OCI-M1 (cell line): ENCODE measurements at regions not wholly inside any gene's neighbourhood (a gene's known extent, or its start where the extent isn't known, plus 50 kb on each side); places are given as distances from the start of the nearest gene placed in this dataset.
"Not testable (repeated sequence)": the region's sequence is repeated elsewhere in the genome, so short reads cannot be mapped to it uniquely, and the experiment has no call there.

ENCODE experiments used
- DNase-seq: peaks from one replicate; lab custom pipeline; 2025; lab: John Stamatoyannopoulos, UW

DNA sequence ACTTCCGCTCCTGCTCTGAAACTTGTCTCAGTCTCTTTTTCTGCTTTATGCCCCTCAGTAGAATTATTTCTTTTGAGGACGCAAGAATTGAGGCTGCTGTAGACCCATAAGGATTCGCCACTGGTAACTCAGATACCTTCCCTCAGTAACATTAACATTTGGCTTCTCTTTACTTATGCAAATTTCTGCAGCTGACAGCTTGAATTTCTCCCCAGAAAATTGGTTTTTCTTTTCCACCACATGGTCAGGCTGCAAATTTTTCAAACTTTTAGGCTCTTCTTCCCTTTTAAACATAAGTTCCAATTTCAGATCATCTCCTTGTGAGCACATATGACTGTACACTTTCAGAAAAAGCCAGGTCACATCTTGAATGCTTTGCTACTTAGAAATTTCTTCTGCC lies 839.3 kb upstream of the GRIA3 start:
- no peak for DNase-seq

DNA sequence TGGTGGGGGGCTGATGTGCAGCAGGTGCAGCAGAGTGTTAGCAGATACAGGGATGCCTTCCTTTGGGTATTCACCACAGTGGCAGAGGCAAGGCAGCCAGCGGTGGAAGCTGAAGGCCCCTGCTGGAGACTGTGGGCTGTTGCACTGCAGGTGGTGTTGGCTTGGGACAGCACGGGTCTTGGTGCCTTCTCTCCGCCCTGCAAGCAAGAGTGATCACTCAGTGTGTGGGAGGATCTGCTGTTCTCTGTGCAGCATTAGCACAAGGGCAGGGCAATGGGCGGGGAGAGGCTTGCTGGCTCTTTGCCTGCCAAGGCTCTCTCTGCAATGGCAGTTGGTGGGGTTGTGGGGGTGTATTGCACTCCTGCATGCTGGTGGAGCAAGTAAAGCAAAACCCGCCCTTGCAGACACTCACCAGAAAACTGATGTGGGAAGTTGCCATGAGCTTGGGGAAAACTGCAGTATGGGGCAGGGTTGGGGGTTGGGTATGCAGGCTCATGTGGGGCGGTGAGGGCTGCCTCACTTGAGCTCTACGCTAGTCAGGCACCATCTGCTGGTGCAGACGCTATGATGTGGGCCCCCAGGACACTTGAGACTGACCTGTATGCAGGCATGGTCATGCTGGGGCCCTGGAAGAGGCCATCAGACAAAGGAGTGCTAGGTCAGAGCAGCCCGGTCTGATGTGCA lies 820.8 kb upstream of the GRIA3 start:
- peak; percentile 2 for DNase-seq

DNA sequence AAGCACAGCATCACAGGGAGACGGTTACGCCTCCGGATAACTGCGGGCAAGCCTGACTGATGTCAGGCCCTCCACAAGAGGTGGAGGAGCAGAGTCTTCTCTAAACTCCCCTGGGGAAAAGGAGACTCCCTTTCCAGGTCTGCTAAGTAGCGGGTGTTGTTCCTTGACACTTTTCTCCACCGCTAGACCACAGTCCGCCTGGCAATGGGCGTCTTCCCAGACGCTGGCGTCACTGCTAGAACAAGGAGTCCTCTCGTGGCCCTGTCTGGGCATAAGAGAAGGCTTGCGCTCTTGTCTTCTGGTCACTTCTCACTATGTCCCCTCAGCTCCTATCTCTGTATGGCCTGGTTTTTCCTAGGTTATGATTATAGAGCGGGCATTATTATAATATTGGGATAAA lies 808.5 kb upstream of the GRIA3 start:
- not testable (repeated sequence) for DNase-seq

DNA sequence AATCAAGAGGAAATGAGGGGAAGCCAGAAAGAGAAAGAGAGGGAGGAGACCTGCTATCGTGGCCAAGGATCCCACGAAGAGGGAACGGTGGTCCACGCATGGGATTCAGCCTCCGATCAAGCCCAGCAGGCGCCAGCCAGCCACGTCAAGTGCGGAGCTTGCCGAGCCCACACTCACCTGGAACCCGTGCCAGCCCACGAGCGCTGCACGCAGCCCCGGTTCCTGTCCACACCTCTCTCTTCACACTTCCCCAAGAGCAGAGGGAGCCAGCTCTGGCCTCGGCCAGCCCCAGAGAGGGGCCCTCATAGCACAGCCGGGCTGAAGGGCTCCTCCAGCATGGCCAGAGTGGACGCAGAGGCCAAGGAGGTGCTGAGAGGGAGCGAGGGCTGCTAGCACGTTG lies 795.1 kb upstream of the GRIA3 start:
- no peak for DNase-seq

DNA sequence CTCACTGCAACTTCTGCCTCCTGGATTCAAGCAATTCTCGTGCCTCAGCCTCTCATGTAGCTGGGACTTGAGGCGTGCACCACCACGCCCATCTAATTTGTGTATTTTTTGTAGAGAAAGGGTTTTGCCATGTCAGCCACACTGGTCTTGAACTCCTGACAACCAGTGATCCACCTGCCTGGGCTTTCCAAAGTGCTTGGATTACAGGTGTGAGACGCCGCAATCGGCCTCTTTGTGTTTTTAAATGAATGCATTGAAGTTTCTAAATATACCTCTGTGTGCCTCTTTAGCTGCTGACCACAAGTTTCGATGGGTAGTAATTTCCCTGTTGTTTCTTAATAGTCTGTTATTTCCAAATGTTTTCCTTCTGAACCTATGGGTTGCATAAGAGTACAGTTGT lies 765.3 kb upstream of the GRIA3 start:
- no peak for DNase-seq

DNA sequence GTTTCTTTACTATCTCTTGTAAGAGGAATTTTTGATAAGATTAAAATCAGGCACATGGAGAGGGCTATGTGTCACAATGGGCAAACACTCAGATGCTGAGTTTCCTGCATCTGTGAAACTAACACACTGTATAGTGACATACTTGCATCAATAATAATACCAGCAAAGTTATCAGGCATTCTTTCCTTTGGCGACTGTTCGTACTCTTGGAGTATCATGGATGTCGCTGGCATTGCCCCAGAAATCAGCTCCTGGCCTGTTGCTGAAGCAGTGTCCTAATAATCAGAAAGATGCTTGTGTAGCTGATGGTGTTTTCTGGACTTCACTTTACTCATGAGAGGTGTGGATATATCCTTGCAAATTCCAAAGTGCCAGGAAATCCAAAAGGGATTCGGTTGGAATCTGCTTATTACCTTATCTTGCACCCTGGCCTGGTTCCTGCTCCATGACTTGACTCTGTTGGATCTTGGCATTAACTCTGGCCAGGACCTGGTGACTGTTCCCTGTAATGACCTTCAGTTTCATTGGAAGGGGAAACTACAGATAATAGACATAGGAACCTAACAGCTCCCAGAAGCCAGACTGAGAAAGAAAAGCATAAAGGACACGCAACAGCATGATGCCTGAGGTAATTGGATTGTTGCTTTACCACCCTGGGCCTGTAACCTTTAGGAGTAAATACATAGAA lies 762.5 kb upstream of the GRIA3 start:
- DNase-seq = no peak

DNA sequence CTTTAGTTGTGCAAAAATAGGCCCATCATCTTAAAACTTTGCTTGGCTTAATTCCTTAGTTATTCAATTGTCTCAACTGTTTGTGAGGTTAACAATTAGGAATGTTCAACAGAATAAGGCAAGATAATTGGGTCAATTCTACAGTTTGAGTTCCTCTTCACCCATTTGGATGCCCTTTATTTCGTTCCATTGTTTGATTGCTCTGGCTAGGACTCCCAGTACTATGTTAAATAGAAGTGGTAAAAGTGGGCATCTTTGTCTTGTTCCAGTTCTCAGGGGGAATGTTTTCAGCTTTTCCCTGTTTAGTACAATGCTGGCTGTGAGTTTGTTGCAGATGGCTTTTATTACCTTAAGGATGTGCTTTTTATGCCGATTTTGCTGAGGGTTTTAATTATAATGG lies 761.5 kb upstream of the GRIA3 start:
- no peak for DNase-seq

DNA sequence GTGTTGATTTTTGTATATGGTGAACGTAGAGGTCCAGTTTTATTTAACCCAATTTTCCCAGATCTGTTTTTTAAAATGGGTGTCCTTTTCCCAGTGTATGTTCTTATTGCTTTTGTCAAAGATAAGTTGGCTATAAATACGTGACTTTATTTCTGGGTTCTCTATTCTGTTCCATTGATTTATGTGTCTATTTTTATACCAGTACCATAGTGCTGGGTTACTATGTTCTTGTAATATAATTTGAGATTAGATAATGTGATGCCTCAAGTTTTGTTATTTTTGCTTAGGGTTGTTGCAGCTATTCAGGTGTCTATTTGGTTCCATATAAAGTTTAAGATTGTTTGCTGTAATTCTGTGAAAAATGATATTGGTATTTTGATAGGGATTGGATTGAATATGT lies 749.1 kb upstream of the GRIA3 start:
- no peak for DNase-seq

DNA sequence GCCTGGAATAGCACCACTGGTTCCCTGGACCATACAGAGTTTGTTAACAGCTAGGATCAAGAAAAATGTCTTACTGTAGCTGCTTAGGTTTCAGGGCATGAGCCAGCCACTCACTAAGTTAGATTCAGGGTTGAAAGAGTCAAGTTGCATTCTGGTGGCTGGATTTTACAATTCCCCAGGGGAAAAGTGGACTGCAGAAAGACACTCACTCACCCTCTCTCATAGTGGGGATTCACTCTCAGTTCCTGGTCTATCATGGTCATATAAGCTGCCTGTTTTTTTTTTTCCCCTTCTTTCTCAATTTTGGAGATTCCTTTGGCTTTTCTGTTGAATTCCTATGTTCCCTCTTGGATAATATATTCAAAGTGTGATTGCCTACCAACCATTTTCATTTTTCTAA lies 744.2 kb upstream of the GRIA3 start:
- DNase-seq = no peak

DNA sequence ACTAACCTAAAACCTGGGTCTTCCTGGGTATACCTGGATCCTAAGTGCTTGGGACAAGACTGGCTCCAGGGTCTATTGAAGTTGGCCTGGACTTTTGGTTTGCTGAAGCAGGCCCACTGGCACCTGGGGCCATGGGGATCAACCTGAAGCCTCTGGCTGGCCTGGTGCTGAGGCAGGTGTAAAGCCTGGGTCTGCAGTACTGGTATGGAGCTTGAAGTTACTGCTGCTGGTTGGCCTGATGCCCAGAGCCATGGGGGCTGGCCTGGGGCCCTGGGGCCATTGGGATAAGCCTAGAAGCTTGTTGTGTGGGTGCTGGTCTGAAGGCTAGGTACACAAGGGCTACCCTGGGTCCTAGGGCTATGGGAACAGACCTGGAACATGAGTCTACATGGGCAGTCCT lies 743.2 kb upstream of the GRIA3 start:
- no peak for DNase-seq

DNA sequence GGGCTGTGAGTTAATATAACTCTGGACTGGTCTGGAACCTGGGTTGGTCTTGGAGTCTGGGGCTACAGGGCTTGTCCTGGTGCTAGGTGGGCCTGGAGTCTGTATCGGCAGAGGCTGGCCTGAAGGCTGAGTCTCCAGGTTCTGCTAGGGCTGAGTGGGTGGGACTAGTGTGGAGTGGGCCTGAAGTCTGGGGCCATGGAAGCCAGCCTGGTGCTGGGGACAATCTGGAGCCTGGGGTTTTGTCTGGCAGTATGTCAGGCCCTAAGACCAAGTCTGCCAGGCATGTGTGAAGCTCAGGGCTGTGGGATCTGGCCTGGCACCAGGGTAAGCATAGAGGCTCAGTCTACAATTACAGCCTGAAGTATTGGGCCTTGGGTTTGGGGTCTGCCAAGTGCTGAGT lies 742.6 kb upstream of the GRIA3 start:
- no peak for DNase-seq

DNA sequence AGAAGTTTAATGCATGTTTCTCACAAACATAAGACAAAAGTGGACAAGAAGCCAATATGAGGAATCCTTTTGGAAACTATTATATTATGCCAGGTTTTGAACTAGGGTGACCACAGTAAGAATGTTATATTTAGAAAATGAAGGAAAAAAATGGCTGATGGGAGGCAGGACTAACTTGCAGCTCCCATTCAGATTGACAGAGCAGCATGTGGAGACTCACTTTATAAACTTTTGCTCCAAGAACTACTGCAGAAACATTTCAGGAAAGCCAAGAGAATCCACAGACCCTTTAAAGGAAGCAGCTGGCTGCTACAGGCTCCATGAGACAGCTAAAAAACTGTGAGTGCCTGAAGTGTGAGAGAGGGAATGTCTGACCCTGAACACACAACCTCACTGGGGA lies 738.6 kb upstream of the GRIA3 start:
- no peak for DNase-seq

DNA sequence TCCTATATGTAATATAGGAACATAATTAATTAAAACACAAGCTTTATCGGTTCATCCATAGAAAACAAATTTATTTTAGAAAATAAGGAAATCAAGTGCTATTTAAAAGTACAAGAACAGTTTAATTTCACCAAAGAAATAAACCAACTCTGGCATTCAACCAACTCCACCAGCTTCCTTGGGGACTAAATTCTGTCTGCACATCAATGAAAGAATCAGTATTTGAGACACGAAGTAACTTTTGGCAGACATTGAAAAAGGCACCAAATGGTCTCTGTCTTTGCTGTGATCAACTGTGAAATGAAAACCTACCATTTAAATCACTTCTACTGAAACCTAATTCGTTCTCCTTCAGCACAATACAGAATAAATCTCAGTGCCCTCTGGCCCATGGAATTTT lies 719.7 kb upstream of the GRIA3 start:
- DNase-seq = no peak

DNA sequence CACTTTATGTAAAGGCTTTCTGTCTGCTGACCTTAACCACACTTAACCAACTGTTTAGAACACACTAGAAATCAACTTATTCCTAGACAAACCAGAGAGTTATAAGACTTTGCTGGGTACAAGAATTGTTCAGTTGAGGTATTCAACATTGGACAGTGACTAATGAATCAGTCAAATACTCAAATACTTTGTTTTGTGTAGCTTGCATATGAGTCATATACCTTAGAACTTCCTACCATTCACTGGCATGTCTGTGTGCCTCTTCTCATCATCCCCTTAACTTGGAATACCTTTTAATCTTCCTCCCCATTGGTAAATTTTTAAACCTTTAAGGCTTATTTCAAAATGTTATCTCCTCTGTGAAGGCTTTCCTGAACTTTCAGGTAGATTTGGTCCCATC lies 708.8 kb upstream of the GRIA3 start:
- no peak for DNase-seq

DNA sequence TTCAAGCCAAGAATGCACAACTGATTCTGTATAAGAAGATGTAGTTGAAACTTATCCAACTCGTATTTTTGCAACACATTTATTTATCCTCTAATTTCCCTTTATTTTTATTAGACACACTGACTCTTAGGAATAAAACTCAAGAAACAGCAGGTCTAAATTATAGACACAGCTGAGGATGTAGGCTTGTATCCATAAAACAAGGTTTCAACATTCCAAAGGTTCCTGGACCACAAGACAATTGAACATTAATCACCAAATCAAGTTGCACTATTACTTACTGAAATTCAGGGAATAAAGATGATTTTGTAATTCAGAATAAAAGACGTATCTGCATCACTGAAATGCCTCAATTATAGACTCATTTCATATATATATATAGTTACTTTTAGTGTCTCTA lies 683.5 kb upstream of the GRIA3 start:
- no peak for DNase-seq

DNA sequence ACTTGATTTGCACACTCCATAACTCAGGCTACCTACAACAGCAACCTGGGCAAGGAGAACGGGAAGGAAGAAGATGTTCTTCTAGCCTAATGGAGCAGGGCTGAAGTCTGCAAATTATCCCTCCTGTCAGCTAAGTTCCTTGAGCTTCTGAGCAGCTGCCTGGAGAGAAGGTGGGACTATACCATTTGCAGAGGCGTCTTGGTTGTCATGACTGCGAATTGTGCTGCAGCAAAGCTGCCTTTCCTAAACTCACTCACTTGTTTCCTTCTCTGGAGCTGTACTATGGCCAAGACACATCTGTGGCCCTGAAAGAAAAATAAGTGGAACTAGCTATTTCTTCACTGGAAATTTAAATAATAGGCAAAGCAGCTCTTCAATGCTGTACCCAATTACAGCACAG lies 682.4 kb upstream of the GRIA3 start:
- no peak for DNase-seq

DNA sequence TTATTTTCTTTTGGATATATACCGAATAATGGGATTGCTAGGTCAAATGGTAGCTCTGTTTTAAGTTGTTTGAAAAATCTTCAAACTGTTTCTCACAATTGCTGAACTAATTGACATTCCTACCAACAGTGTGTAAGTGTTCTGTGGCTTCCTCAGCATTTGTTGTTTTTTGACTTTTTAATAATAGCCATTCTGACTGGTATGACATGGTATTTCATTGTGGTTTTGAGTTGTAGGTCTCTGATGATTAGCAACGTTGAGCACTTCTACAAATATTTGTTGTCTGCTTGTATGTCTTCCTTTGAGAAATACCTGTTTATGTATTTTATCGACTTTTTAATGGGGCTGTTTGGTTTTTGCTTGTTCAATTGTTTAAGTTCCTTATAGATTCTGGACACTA lies 680.1 kb upstream of the GRIA3 start:
- no peak for DNase-seq

DNA sequence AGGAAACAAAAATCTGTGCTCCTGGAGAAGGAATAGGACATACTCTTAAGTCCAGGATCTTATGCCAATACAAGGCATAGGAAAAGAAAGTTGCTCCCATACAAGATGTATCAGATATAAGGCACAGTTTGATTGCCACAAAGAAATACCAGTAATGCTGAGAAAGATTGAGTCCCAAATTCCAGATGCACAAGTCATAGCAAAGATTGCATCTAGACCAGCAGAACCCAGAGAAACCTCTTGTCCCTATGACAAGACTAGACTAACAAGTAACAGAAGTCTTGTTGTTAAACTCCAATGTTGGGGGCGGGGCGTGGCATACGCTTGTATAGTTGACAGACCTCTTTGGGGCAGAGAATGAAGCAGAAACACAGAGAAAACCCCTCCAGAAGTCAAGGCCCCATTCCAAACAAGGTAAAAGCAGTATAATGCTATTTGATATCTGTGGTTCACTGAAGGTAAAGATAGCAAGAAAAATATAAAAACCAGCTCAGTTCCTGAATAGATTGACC lies 671.5 kb upstream of the GRIA3 start:
- DNase-seq = no peak

DNA sequence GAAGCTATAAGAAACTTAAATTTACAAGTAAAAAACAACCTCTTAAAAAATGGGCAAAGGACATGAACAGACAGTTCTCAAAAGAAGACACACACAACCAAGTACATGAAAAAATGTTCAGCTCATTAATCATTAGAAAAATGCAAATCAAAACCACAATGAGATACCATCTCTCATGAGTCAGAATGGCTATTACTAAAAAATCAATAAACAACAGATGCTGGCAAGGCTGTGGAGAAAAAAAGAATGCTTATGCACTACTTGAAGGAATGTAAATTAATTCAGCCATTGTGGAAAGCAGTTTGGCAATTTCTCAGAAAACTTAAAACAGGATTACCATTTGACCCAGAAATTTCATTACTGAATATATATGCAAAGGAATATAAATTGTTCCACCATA lies 666.3 kb upstream of the GRIA3 start:
- DNase-seq = no peak

DNA sequence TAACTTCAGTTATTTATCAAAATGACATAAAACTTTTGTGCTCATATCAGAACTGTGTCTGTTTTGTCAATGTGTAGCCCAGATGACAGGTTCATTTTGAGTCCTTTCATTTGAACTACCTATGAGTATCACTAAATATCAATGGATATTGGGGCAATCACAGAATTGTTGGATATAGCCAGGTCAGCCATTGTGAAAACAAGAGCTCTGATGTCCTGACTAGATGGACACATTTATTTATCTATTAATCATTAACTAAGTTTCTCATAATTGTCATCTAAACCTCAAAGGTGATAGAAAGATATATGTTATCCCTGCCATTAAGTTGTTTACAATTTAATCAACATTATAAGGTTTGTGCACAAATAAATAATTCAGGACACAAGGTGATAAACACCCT lies 638.3 kb upstream of the GRIA3 start:
- no peak for DNase-seq

DNA sequence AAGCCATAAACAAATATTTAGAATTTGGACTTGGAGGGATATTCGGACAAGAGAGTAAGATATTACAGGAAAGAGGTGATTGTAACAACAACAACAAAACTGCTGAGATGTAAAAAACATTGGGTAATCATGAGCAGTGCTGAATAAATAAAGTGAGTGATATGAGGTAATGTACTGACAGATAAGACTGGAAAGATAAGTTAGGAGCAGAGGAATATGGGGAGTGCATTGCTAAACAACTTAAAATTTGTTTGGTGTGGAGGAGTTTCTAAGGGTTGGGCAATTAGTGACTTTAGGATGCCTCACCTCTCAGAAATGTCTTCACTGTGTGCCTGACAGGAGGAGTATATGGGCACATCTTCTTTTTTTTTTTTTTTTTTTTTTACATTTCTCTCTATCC lies 637.8 kb upstream of the GRIA3 start:
- no peak for DNase-seq

DNA sequence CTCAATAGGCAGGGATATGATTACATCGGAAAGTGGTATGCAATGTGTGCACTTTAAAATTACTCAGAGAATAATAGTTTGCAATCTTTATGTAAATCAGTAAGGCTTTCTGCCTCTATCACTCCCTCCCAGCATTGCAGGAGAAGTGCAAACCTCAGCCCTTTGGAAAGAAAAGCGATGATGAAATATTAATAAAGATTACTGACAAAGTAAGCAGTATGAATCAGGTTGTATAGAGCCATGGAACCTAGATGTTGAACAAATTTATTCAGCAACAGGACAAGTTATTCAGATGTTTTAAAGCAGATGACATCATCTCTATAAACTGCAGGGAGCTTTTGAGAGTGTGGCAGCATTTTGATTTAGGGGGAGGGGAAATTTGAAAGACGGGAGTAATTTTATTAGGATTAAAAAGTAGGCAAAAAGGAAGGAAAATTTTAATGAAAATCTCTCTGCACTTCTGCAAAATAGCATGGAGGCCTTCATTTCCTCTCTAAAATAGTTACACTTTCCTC lies 631.7 kb upstream of the GRIA3 start:
- DNase-seq = no peak

DNA sequence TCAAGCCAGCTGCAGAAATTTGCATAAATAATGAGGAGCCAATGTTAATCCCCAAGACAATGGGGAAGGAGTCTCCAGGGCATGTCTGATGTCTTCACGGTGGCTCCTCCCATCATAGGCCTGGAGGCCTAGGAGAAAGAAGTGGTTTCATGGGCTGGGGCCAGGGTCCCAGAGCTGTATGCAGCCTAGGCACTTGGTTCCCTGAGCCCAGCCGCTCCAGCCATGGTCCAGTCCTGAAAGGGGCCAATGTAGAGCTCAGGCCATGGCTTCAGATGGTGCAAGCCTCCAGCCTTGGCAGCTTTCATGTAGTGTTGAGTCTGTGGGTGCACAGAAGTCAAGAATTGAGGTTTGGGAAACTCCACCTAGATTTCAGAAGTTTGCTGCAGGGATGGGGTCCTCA lies 628.2 kb upstream of the GRIA3 start:
- DNase-seq = no peak

DNA sequence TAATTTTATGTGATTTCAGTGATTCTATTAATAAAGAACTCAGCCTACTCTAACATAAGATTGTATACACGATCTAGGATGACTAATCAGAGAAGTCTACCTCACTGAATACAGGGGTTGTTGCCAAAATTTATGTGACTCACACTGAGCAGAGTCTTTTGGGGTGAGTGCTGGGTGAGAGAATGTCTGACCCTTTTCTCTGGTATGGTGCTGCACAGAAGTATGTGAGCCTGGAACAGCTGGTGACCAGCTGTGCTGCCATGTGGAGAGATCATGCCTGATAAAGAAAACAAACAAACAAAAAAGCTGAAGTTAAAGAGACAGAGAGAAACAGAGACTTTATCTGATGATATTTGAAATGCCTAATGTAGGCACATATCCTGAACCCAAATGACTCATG lies 618.1 kb upstream of the GRIA3 start:
- no peak for DNase-seq
